SHP77 (cell line): ENCODE measurements at regions not wholly inside any gene's neighbourhood (a gene's known extent, or its start where the extent isn't known, plus 50 kb on each side); places are given as distances from the start of the nearest gene placed in this dataset.
"Not testable (repeated sequence)": the region's sequence is repeated elsewhere in the genome, so short reads cannot be mapped to it uniquely, and the experiment has no call there.

Experiments
- DNase-seq, 2 experiments: peaks; one replicate each; lab custom pipeline; 2025; lab: John Stamatoyannopoulos, UW

DNA sequence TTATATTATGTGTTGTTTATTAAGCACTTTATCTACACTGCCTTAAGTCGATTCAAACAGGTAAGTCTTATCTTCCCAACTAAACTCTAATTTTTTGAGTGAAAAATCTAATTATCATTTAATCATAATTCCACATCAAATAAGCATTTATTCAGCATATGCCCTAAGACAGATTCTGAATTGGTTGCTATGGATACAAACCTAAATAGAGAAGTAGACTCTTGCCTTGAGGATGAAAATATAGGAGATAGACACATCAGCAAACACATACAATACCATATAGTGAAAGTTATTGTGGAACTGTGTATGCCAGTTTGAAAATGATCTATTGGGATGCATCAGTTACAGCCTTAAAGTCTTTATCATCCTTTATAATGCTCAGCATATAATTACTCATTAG, 1679.9 kb downstream of the SLITRK1 start:
- DNase-seq = no peak

DNA sequence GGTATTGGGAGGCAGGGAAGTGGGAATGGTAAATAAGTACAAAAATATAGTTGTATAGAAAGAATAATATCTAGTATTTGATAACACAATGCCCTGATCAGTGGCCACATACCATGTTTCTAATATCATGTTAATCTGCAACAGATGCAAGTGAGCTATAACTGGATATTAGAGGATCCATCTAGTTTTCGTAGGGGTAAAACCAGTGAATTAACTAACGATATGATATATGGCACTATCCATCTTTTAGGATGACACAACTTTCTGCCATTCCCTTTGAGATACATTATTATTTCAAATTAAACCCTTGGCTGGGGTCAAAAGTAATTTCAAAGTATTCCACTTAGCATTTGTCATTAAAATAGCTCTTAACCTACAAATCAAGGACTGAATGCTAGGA, 1686.2 kb downstream of the SLITRK1 start:
- no peak for DNase-seq

DNA sequence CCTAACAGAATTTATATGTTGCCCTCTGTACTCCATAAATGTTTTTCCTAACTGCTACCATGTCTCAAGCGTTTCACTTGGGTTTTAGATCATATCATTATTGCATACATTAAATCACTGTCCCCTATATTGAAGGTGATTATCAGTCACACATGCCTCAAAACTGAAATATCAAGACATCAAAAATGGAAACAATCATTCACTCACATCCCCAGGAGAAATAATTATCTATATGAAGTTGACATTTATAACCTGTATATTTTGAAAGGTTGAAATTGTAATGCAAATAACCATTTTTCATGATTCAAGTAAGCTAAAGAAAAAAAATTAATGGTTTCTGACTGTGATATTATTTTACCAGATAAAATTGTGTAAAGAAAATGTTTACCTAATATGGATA, 1695.0 kb downstream of the SLITRK1 start:
- no peak for DNase-seq

DNA sequence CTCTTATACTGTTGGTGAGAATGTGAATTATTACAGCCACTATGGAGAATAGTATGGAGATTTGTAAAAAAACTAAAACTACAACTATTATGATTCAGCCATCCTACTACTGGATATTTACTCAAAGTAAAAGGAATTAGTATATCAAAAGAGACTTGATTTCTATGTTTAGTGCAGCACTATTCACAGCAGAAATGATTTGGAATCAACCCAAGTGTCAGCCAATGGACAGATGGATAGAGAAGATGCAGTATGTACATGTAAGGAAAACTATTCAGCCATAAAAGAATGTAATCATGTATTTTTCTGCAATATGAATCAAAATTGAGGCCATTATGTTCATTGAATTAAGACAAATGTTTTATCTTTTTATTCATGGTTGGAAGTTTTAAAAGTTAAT, 1705.5 kb downstream of the SLITRK1 start:
- DNase-seq = no peak

DNA sequence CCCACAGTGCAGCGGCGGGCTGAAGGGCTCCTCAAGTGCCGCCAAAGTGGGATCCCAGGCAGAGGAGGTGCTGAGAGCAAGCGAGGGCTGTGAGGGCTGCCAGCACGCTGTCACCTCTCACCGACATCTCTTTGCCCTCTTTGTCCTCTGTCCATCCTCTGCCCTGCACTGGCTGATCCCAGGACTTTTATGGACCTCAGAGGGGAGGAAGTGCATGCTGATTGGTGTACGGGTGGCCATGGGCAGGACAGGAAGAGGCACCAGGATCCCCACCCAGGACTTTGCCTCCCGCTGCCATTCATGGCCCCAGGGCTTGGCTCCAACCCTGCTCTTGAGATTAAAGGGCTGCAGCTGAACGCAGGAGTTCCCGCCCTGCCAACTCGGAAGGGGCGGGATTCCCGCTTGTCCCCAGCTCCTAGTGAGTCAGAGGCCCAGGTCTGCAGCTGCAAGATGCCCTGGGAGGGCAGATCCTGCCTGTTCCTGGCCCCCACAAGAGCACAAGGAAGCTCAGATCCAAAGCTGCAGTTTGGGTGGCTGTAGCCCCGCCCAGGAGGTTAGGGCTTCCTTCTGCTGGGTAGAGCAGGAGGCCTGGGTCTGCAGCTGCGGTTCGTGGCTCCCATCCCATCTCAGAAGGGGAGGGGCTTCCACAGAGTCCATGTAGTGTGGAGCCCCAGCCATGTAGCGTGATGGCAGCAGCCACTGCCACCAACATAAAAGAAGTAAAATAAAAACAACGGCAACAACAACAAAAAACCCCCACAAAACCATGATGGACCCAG, 1716.7 kb downstream of the SLITRK1 start:
- DNase-seq = no peak

DNA sequence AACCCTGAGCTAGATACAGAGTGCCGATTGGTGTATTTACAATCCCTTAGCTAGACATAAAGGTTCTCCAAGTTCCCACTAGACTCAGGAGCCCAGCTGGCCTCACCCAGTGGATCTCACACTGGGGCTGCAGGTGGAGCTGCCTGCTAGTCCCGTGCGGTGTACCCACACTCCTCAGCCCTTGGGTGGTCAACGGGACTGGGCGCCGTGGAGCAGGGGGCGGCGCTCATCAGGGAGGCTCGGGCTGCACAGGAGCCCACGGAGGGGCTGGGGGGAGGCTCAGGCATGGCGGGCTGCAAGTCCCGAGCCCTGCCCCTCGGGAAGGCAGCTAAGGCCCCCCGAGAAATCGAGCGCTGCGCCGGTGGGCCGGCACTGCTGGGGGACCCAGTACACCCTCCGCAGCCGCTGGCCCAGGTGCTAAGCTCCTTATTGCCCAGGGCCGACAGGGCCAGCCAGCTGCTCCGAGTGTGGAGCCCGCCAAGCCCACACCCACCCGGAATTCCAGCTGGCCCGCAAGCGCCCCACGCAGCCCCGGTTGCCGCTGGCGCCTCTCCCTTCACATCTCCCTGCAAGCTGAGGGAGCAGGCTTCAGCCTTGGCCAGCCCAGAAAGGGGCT, 1717.4 kb downstream of the SLITRK1 start:
- DNase-seq = not testable (repeated sequence)

DNA sequence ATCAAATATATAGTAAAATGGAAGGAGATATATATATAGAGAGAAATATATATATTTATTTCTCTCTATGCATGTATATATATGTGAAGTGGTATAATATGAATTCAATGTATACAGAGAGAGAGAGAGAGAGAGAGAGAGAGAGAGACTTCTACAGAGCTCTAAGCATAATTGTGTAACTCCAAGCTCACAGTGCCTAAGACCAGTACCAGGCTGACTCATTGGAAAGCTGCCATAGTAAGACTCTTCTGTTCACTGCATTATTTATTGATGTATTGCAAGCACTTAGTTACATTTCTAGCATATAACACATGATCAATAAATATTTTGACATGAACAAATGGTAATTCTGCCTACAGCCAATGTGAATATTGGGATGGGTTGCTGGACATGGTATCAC, 1734.7 kb downstream of the SLITRK1 start:
- no peak for DNase-seq

DNA sequence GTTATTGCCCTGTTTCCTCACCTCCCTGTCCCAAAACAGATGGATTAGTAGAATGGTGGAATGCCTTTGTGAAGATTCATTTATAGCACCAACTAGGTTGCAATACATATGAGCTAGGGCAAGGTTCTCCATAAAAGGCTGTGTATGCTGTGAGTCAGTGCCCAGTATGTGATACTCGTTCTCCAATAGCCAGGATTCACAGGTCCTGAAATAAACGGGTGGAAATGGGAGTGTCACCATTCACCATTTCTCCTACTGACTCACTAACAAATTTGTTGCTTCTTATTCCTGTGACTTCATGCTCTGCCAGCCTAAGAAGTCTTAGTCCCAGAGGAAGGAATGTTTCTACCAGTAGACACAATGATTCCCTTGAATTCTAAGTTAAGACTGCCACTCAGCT, 1745.4 kb downstream of the SLITRK1 start:
- DNase-seq = no peak

DNA sequence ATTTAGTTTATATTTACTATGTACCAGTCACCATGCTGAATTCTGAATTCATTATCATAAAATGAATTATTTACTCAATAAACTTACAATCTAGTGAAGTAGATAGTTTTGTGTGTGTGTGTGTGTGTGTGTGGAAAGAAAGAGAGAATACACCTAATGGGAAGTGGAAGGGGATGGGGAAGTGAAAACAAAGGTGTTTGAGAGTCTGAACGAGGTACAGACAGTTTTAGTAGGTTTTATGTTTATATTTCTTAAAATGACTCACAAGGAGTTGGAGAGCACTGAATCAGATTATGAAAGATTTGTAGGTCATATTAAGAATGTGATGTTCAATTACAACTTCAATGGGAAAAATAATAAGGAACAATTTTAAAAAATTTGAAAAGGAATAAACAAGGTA, 1753.0 kb downstream of the SLITRK1 start:
- no peak for DNase-seq

DNA sequence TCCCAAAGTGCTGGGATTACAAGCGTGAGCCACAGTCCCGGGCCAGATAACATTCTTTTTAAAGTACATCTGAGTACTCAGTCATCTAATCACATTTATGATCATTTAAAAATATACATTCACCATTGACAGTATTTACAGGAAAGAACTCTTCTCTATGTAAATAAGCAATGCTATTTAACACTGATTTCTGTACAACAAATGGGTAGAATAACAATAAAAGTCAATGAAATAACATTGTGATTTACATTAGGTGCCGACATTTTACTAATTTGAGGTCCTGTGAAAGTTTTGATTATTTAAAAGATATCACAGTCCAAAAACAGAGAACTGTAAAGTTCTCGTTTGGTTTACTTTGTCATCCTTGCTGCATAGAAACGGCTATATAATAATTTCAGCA, 1763.7 kb downstream of the SLITRK1 start:
- DNase-seq = no peak

DNA sequence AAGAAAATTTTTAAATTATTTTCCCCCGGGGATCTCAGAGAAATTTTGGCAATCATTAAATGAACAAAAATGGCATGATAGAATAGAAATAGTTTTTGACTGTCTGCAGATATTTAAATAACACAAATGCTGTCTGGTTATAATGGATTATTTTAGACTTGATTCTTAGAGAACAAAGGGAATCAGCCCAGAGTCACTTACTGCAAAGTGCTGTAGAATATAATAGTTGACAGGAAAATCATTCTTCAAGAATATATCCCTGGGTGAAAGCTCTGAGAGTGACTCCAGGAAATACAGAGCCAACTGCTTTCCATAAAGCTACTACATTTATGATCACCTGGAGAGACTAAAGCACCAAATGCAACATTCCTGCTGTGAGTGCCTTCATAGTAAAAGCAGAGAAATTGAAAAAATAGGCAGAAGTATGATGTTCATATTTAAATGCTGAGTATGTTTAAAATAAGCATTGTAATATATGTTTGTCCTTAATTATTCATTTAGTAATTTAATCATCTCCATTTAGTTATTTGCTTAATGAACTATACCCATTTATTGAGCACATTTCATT, 1765.8 kb downstream of the SLITRK1 start:
- DNase-seq = no peak

DNA sequence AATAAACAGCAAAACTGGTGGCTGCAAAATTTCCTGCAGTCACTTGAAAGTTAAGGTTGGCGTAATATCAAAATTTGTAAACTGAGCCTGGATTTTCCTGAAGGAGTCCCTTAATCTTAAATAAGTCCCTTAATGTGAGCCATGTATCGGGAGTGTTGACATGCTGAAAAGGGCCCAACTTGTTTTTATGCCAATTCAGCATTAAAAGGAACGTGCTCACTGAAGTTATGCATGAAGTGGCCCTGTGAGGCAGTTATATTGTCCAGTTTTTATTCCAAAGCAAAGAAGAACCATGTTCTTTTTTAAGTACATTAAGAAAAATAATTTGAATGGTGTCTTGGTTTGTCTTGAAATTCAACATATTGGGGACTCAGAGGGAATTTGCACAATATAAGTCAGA, 1766.9 kb downstream of the SLITRK1 start:
- DNase-seq = no peak

DNA sequence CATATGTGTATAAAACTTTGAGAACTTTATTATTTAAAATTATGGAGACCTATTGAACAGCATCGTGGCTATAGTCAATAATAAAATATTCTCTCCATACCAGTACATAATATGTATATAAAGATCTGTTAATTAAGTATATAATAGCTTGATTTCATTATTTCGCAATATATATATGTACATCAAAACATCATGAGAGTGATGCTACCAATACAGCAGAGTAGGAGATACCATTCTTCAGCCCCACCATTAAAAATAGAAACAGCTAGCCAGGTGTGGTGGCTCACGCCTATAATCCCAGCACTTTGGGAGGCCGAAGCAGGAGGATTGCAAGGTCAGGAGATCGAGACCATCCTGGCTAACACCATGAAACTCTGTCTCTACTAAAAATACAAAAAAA, 1755.3 kb upstream of the SPRY2 start:
- DNase-seq = no peak

DNA sequence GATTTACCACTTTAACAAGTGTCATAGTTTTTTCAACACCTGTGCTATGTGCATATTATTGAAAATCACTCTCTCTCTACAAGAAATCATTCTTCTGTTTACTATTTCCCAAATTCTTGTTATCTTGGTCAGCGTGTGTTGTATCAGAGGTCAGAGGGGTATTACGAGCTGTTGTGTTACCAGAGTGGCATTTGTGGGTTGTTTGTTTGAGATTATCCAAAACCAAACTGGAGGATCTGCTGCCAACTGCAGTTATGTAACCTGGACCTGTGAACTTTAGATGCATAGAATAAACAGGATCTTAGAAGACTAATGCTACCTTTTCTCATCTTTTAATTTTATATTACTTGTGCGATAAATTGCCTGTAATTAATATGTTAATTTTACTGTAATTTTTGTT, 1751.4 kb upstream of the SPRY2 start:
- DNase-seq = no peak

DNA sequence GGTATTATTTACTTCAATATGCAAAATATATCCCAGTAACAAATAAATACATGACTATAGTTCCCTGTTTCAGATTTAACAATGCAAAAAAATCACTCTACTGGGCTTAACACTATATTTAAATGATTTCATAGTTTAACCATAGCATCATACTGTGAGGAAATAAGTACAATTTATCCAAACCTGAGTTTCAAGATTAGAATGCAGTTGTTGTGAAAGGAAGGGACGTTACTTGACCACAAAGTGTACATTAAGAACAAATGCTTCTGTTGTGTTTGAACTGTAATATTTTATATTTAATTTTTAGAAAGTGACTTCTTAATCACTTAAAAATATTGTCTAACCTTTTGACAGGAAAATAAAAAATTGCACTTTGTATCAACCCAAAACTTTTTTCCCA, 1747.9 kb upstream of the SPRY2 start:
- DNase-seq = no peak

DNA sequence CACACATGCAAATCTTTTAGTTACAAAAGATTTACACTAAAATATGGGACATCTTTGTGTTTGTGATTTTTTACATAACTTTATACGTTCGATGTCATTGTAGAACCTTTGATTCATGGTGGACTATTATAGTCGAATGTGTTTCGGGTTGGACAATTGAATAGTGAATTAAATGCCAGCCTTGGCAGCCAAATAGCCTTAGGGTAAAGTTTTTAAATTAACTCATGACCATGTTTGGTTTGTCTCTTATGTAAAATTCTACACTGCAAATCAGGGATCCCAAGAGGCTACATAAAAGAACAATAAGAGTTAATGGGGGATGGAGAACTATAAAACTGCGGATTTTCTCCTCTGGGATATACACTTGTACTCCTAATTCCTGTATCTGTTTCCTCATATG, 1735.6 kb upstream of the SPRY2 start:
- DNase-seq = no peak

DNA sequence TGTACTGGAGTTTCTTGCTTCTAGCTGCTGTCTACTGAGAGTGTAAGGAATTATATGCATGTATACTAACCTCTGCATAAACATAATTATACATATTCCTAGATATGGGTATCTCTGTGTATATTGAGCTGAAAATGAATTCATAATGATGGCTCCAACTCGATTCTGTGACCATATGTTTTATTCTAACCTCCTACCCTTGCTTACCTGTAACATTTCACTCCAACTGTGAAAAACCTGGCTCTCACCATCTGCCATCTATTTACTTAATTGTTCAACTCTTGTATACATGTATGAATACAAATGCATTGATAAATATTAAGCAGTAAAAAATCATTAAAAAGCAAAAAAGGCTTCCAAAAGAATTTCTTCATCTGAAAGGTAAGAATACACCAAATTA, 1729.5 kb upstream of the SPRY2 start:
- DNase-seq = no peak

DNA sequence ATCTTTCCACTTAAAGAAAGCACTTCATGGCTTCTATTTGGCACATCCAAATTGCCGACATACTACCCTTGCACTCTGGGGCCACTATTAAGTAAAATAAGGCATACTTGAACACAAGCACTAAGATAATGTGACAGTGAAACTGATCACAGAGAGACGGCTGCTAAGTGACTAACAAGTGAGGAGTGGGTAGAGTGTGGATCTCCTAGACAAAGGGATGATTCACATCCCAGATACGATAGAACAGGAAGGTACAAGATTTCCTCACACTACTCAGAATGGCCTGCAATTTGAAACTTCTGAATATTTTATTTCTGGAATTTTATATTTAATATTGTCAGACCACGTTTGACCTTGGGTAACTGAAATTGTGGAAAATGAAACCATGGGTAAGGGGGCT, 1721.8 kb upstream of the SPRY2 start:
- no peak for DNase-seq

DNA sequence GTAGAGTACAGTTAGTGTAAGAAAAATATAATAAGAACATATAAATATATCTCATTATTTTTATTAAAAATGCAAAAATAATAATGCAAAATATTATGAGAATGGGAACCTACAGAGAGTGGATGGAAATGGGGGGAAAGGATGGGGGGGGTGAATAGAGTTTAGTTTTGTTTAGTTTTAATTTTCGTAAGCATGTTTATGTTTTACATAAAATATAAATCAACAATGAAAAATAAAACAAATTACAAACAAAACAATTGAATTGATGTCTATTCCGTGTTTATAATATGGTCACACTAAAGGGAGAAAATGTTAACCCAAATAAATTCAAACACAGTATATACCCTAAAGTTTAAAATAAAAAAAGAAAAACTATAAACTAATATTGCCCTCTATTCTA, 1717.4 kb upstream of the SPRY2 start:
- DNase-seq = no peak

DNA sequence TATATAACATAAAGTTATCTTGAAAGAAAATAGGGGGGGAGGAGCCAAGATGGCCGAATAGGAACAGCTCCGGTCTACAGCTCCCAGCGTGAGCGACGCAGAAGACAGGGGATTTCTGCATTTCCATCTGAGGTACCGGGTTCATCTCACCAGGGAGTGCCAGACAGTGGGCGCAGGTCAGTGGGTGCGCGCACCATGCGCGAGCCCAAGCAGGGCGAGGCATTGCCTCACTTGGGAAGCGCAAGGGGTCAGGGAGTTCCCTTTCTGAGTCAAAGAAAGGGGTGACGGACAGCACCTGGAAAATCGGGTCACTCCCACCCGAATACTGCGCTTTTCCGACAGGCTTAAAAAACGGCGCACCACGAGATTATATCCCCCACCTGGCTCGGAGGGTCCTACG, 1704.4 kb upstream of the SPRY2 start:
- DNase-seq = not testable (repeated sequence)

DNA sequence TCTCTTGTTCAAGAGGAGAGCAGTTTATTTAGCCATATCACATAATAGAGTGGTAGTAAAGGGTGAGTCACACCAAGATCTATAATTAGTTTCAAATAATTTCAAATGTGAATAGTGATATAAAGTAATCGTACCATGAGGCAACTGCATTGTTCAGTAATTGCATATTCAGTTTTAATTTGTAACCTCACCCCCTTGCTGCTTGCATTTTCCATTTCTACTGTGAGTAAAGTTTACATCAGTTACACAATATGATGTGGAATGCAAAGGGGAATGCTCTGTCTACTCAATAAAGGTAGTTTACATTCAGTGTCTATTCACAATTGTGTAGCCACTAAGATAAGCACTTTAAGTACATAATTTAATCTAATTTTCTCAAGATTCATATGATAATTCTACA, 1695.7 kb upstream of the SPRY2 start:
- DNase-seq = no peak

DNA sequence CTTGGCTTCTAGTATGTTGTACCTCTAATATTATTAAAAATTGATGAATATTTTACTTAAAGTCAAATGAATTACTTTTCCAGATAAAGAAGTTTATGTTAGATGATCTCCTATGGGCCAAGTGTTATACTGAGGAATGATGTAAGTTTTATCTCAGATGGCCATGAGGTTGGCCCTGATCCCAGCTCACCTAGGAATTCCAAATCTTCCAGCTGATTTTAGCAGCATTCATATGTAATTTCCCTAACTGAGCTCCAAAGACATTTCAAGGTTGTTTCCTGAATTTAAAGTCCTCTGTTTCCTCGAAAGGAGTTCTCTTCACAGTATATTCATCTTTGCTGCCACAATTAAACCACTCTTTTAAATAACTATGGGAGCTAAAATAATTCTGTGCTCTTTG, 1670.4 kb upstream of the SPRY2 start:
- no peak for DNase-seq

DNA sequence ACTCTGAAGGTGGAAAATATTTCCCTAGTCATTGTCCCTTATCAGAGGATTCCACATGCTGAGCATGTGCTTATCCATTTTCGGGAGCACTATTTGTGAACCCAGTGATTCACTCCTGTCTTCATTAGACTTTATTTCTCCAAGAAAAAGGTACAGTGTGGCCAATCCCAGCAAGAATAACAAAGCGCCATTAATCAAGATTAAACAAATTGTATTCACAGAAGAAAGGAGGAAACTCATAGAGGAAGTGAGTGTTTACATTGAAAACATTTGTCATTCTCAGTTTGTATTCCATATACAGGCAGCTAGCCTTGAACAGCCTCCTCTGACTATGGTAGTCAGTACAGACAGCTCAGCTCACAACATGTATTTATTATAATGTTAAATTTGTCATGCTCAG, 1669.9 kb upstream of the SPRY2 start:
- no peak for DNase-seq

DNA sequence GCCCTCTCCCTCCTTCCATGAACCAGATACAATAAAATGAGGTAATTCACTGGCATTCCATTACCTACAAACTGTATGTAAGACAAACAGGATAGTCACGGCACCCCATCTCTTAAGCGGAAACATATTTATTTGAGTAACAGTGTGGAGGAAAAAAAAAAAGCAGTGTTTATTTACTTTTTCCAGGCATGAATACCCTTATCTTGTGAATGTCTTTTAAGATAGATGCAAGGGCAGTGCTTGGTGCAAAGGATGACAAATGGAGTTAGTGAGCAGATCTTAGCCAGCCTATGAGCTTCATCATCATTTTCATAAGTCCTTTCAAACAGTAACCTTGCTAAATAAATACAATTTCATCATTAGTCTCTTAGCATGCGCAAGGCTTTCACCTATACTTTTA, 1661.8 kb upstream of the SPRY2 start:
- no peak for DNase-seq
